A204.1 (cell line): ENCODE measurements at regions not wholly inside any gene's neighbourhood (a gene's known extent, or its start where the extent isn't known, plus 50 kb on each side); places are given as distances from the start of the nearest gene placed in this dataset.

Experiments used
- FAIRE-seq: peaks from 2 replicates; lab custom pipeline; 2012; peaks lifted over from hg19 to GRCh38; lab: Jason Lieb, UNC

DNA sequence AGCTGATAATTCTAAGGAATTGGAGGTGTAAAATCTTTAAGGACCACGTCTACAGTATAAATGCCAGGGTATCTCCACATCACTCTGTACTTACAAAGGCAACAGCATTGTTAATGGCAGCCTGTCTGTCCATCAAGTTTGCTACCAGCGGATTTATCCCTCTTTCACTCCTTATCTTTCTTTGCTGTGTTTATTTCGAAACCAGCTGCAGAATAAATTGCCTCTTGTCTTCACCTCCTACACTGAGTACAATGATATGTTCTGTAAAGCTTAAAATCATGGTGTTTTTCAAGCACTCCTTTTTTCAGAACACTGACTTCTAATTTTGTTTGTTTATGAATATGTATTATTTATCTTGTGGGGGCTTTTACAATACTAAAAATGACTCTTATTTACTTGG, 1088.1 kb downstream of the NR2F1-AS1 start:
- FAIRE-seq, result no peak

DNA sequence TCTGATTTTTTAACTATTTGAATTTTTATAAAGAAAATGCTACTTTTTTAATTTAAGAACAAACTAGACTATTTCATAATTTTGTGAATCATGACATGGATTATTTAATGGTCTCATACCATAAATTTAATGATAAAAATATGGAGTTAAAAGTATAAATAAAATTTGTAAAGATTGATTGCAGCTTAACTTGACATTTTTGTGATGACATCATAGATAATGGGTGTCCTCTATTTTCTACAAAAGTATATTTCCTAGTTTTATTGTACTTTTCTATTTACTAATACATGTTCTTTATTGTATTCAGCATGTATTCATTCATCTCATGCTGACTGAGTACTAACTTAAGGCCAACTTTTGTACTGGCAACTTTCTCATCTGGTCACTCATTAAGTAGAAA, 1096.5 kb downstream of the NR2F1-AS1 start:
- FAIRE-seq, result peak; percentile 44

DNA sequence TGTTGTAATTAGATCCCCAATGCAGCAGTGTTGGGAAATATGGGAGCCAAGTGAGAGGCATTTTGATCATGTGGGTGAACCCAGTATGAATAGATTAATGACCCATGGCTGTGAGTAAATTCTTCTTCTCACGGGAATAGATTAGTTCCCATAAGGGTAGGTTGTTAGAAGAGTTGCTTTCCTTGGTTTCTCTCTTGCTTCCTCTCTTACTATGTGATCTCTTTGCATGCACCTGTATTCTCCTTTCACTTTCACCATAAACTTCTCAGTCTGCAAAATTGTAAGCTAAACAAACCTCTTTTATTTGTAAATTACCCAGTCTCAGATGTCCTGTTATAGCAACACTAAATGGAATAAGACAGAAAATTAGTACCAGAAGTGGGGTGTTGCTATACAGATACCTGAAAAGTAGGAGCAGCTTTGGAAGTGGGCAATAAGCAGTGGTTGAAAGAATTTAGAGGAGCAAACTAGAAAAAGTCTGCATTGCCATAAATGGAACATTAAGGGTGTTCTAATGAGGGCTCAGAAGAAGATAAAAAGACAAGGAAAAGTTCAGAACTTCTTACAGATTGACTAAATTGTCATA, 1090.0 kb upstream of the ARRDC3 start:
- no peak for FAIRE-seq

DNA sequence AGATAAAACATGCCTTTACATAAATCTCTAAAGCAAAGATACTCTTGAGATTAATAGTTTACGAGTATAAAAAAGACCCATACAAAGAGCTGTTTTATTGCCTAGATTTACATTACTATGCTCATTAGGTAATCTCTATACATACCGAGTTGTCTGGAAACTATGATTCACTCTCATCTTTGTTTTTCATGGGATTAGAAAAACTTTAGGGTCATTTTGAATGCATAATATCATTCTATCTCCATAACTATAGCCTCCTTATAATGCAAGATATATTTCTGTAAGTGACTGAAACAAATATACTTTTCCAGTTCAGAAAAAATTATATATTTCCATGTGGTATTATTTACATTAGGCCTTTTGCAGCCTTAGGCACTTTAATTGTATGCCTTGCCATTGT, 1088.7 kb upstream of the ARRDC3 start:
- FAIRE-seq, result no peak

DNA sequence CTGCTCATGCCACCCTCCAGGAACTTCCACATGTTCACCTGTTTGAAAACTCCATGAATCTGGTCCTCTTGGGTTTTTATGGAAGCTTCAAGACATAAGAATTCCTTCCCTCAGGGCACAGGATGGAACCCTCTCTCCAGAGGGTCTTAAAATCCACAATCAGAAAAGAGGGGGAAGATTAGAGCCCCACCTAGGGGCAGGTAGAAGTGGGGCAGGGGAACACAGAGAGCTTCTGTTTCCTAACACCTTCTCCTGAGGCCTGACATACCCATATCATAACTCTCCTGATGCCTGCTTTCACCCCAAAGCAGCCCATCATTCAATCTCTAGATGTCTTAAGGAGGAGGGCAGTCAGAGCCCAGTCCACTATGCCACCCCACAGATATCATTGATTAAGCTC, 1087.7 kb upstream of the ARRDC3 start:
- FAIRE-seq, result no peak

DNA sequence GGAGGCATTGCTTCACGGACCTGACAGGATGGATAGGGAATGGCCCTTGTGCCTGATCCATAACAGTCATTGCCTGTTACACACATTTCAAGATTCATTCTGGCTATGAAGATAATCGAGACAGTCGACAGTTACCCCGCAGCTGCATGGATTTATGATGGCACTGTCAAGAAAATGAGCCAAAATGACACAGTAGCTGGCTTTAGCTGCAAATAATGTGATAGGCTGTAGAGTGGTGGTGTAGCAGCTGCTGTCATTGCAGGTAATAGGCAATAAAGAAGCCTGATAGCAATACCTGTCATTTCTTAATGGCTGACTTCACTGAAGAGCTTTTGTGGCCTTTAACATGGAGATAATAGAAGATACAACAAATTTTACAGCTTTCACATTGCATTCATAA, 1085.2 kb upstream of the ARRDC3 start:
- no peak for FAIRE-seq

DNA sequence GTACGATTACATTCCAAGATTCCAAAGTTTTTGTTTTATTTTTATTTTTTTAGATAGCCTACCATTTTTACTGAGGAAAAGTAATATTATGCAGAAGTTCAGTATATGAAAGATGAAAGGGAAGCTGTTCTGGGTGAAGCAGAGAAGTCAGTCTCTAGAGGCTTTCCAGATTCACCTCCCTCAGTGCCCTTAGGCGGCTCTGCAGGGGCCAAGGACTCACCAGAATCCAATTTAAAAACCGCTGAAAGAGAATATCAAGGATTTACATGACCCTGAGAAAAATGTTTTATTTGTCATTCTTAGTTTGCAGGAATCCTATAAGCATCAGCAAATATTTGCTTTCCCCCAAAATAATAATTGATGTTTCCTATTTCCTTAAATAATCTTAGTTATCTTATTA, 1084.6 kb upstream of the ARRDC3 start:
- no peak for FAIRE-seq

DNA sequence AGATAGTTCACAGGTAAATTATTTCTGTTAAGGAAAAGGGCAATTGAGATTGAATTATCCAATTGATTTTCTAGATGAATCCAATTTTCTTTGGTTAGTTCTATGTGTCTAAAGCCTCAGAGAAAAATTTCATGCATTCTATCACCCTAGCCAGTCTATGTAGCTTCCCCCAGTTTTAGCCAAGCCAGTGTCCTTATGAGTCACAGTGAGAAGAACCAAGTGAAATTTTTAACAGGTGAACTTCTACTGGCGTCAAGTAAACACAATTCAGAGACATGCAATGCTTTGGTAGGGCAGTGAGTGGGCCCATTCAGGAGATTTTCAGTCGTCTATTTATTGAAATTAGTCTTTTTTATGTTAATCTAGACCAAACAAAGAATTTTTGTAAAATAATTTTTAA, 1077.4 kb upstream of the ARRDC3 start:
- no peak for FAIRE-seq

DNA sequence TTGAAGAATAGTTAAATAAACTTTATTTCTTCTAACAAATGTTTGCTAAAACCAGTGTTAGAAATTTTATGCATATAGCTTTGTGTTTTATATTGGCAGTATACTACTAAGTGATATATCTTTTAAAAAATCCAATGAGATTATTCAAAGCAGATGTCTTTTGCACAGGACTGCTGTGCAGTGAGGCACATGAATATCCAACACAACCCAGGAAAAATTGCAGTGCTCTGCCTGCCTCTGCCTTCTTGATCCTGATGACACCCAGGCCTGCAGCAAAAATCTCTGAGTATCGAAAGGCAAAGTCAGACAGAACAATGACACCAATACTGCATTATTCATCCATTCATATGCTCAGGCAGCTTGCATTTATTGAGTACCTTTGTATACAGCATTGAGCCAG, 1076.5 kb upstream of the ARRDC3 start:
- no peak for FAIRE-seq

DNA sequence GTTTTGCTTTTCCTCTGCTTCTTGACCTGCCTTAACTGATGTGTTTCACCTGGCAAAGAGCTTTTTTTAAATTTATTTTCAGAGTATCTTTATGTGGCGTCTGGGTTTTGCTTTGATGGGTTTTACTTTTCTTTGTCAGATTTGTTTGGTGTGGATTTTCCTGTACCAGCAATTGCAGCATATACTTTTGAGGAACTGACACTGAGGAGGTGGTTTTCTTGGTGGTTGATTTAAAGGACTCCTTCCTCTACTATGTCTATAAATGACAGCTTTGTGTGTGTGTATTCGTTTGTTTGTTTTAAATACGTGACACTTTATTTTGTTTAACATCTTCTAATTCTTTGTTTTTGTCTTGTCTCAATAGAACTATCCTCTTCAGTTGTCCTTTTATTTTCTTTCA, 1071.9 kb upstream of the ARRDC3 start:
- FAIRE-seq, result no peak

DNA sequence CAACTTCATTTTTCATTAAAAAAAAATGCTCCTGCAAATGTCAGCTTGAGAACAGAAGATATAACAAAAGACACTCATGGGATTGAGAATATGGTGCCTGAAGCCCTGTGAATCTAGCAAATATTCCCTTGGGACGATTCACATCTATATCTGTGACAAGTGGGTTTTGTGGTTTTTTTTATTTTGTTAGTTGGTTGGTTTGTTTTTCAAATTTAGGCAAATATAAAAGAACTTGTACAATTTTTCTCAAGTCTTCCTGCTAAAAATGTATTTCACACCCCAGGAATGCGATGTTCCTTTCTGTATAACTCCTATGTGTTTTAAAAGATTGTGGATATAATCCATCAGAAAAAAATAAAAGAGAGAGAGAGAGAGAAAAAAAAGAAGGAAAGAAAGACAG, 1061.8 kb upstream of the ARRDC3 start:
- no peak for FAIRE-seq

DNA sequence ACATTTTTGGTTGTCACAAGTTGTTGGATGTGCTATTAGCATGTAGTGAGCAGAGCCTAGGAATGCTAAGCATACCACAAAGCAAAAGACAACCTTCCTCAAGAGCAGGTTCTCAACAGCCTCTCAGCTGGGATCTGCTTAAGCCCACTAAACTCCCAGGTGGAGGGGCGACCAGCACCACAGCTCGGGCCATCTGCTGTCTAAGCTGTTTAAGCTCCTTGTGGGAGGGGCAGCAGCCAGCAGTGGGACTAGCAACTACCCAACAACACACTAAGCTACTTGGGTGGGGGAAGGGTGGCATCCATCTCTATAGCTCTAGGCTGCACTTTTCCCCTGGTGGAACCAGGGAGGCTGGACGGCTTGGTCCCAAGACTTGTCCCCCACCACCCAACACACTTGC, 1052.7 kb upstream of the ARRDC3 start:
- FAIRE-seq, result no peak

DNA sequence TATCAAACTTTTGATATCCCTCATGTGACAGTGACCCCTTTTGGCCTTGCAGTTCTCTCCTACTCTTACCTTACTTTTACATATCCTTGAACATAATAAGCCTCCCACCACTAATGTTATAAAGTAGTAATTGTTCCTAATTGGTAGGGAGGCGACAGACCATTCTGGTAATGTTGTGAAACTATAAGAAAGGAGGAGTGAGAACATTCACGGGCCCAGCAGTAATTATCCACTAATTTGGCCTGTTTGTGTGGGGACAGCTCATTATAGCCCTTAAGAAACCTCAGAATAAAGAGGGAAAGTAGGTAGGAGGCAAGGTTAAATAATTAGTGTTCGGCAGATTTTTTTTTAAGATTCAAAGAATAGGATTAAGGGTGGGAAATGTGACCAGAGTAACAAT, 1046.5 kb upstream of the ARRDC3 start:
- no peak for FAIRE-seq

DNA sequence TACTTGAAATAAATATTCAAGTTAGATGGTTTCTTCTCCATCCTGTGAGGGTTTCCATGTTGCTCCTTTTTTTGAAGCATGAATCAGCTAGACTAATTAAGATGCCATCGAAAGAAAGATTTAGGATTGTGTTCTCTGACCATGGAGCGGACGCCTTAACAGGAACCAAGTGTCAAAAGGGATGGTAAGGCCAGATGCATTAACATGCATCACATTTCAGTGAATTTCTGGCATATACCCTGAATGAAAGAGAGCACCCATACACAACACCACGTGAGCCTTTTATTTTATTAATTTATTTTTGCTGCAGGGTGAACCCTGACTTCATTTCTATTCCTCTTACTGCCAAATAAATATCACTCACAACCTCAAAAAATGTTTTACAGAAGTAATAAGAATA, 1045.3 kb upstream of the ARRDC3 start:
- FAIRE-seq, result no peak

DNA sequence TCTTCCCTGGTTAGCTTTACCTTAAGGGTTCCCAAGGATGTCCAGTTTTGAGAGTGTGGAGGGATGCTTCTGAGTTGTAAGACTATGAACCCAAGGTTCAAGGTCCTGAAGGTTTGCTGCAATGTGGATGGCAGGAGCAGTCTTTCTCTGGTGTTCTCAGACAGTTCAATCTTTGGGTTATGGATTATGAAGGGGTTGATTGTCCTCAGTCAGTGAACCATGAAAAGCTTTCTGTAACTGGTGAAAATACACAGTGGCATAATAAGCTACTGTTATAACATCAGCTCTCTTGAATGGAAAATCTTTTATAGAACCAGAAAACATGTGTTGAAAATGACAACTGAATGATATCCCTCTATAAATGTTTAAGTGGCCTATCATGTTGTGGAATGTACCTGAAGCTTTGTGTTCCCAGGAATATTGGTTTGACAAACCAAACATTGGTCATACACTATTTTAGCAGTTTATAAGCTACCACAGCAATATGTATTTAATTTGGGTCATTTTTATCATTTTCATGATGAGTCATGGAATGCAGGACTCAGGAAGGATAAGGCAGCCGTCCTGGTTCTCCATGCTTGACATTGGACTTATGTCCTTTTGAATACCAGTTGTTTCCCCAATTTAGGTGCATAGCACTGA, 1041.8 kb upstream of the ARRDC3 start:
- FAIRE-seq, result no peak

DNA sequence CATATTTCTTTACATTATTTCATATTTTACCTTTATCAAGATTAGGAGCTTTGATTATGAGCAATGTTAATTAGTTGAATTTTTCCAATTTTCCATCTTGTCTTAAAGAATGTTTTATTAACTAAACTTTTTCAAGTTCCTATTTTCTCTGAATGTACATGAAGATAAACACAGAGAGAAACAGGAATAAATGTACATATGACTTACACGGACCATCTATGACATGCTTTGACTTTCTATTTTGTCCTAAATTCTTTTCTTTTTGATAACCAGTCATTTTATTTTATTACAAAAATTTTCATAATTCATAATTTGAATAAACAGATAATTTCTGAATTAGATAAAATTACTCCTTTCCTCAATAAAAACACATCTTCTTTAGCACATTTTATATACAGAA, 1038.8 kb upstream of the ARRDC3 start:
- peak; percentile 77 for FAIRE-seq

DNA sequence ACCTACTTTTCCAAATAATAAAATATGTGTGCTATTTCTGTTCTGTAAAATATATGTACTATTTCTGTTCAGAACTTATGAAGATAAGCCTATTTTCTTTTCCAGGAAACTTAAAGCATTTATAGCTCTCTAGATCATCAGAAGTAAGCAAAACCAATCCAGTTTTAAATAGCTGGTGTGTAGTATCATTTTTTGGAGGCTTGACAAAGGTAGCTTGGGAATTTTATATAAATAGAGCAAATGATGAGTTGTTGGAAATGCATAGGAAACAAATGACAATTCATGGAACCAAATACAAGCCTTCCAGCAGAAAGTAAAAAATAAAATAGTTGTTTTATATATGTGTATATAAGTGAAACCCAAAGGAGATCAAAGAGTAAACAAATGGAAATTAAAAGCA, 1038.1 kb upstream of the ARRDC3 start:
- FAIRE-seq, result no peak

DNA sequence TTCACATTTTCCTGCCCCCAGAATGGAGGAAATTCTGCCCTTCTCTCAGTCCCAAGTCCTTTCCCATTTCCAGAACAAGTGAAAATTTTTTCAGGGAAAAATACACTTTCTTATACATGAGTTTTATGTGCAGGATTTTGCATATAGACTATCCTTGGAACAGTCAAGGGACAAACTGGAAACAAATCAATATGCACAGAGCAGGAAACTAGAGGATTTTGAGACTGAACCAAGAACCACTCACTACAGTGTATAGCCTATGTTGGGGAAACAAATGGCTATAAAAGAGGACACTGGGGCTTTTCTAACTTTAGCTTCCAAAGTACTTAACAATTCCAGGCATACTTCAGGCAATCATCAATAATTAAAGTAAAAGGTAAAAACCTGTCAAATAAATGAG, 1036.1 kb upstream of the ARRDC3 start:
- FAIRE-seq, result no peak

DNA sequence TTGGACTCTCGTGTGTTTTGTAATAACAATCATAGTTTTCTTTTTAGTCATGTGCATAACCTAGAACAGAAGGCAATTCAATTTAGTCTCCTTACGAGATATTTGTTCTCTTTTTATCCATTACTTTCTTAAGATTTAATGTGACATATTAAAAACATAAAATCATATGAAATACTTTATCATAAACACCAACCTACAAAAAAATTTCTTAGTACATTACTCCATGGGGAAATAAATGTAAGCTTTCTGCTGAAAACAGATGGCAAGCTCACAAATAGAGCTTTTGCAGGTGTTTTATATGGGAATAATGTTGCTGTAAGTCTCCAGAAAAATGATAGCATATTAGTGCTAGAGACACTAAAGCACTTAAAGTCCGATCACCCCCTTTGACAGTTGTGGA, 1035.2 kb upstream of the ARRDC3 start:
- FAIRE-seq, result peak; percentile 80

DNA sequence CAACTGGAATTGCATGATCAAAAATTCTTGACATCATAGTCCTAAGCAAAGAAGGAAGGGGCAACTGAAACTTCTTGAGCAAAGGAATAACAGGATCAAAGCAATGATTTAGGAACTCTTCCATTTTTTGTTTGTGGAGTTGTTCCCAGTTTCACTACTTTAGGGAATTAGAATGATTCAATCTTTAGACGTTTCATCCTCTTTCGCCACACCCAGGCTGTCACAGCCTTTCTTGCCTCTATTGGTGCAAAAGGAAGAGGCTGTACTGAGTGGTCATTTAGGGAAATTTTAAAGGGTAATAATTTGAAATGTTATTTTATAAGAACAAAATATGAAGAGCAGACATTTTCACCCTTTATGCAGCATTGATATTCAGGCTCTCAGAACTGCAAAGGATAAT, 1026.0 kb upstream of the ARRDC3 start:
- FAIRE-seq, result no peak

DNA sequence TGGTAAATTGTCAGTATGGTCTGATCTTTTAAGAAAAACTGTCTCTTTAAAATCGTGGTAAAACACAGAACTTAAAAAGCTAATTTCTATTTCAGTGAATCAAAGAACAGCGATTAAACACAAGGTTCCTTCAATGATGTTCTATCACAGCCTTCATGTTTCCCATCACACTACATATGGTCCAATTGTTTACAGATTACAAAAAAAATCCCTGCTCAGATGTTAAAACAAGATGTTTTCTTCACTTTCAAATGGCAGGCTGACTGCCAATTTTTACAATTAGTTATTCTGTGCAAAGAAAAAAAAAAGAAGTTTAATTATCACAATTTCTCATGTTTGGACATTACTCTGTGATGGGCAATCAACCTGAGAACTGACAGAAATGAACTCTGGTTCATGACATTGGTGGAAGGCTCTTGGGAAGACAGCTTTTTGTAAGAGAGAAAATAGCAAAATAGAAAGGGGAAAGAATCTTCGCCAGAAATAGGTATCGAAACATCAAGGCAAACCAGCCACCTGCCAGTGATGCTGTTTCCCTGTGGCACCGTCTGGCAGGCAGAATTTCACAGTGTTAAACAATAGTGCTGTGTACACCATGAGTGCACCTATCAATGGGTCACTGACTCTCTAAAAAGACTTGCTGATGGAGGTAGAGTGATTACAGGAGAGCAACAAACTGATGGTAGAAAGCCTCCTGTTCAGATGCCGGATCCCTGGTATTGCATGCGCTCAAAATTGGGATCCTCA, 1020.0 kb upstream of the ARRDC3 start:
- FAIRE-seq, result no peak

DNA sequence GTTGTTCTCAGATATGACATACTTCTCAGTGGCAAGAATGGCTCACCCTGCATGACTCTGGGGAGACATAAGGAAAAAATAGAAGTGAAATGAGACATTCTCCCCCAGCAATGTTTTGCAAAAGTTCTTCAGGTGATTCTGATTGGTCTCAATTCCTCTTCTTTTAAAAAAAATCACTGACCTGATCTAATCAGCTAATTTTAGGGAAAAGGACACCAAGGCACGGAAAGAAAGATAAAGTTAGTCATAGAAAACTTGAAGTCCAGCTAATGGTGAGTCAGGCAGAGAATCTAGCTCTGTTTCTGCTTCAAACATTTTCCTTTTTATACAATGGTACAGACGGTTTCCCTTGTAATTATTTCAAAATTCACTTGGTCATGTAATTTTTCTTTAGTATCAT, 1018.9 kb upstream of the ARRDC3 start:
- FAIRE-seq, result no peak

DNA sequence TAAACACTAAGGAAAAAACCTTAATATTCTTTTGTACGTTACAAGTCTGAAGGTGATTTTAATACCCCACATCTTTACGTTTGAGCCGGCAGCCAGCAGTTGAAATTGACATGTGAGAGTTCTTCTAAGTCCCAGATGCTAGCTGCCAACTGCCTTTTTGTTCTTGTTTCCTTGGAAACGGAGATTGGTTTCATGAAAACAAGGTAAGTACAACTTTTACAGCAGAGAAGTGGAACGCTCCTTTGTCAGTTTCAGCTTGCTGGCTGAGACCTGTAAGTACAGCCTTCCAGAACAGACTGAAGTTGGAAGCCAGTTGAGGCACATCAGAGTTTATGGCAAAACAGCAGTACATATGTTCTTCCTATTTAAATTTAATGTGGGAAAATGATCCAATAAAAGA, 1018.4 kb upstream of the ARRDC3 start:
- no peak for FAIRE-seq

DNA sequence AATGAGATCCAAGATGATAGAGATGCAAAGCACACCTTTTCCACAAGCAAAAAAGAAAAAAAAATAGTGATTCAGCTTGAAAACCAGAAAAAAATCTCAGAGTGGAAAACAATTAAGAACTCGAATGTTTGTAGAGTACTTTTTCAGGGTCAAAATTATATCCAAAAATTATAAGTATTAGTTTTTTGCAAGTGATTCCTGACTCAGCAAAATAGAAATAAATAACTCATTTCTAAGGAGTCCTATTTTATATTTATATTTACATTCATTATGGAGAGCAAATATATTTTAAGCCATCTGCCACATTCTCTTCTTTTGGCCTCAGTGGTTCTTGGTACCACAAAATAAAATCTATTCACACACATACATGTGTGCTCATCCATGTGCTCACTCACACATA, 1011.8 kb upstream of the ARRDC3 start:
- no peak for FAIRE-seq
